ENCODE measurements at regions not wholly inside any gene's neighbourhood (a gene's known extent, or its start where the extent isn't known, plus 50 kb on each side); places are given as distances from the start of the nearest gene placed in this dataset.

DNA sequence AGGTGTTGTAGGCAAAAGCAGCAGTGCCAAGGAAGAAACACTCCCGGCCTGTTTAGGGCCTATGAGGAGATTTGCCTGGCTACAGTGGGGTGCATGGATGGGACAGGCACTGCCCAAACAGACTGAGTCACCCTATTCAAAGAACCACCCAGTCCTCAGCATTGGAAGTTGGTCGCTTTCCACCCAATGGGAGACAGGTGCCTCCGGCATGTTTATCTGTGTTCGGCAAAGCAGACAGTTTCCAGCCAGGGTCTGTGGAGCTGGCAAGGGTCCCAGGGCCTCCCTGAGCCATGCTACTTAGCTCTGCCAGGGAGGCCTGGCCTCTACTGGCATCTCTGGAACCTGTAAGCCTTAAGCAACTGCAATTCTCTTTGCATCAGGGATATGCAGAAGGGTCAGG lies 165.1 kb upstream of the ATP6AP2 start:
- Histone ChIP-seq H3K27ac (no peak overlapping the region), H3K9me3 (no peaks in the 10 kb centered on the region), H3K27me3 (no peaks in the 10 kb centered on the region), H3K36me3 (no peaks in the 10 kb centered on the region), H3K4me3 (no peak overlapping the region), H3K4me1 (no peaks in the 10 kb centered on the region)
- intact Hi-C loops (cut with DNase I; ENCODE audit: low total_unique reads): no loop called here
- DNase-seq: no peak
- TF ChIP-seq POLR2A (IDR thresholded peaks at IDR 0.05): no peak
- TF ChIP-seq, protein P1, sequence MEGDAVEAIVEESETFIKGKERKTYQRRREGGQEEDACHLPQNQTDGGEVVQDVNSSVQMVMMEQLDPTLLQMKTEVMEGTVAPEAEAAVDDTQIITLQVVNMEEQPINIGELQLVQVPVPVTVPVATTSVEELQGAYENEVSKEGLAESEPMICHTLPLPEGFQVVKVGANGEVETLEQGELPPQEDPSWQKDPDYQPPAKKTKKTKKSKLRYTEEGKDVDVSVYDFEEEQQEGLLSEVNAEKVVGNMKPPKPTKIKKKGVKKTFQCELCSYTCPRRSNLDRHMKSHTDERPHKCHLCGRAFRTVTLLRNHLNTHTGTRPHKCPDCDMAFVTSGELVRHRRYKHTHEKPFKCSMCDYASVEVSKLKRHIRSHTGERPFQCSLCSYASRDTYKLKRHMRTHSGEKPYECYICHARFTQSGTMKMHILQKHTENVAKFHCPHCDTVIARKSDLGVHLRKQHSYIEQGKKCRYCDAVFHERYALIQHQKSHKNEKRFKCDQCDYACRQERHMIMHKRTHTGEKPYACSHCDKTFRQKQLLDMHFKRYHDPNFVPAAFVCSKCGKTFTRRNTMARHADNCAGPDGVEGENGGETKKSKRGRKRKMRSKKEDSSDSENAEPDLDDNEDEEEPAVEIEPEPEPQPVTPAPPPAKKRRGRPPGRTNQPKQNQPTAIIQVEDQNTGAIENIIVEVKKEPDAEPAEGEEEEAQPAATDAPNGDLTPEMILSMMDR (IDR thresholded peaks at IDR 0.05): no peak

DNA sequence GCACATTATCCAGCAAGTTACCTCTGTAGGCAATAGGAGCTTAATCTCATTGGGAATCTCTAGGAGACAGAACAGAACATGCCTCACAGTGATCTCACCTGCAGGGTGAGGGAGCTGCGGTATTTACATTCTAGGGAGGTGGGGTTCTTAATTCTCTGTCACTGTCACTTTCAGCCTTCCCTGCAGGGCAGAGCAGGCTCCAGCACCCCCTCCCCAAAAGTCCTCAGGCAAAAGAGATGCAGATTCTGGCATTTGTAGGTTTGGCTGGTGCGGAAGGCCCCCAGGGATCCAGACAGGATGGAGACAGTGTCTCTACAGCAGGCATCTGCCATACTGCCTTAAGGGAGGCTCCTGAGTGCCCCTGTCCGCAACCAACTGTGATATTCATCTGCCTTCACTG lies 166.4 kb upstream of the ATP6AP2 start:
- Histone ChIP-seq H3K4me3 (no peak overlapping the region), H3K27ac (no peak overlapping the region), H3K36me3 (no peaks in the 10 kb centered on the region), H3K4me1 (no peaks in the 10 kb centered on the region), H3K9me3 (no peaks in the 10 kb centered on the region), H3K27me3 (no peaks in the 10 kb centered on the region)
- intact Hi-C loops (cut with DNase I; ENCODE audit: low total_unique reads): no loop called here
- DNase-seq: no peak
- TF ChIP-seq, protein P1 (IDR thresholded peaks at IDR 0.05): no peak
- no peak for TF ChIP-seq POLR2A (IDR thresholded peaks at IDR 0.05)

DNA sequence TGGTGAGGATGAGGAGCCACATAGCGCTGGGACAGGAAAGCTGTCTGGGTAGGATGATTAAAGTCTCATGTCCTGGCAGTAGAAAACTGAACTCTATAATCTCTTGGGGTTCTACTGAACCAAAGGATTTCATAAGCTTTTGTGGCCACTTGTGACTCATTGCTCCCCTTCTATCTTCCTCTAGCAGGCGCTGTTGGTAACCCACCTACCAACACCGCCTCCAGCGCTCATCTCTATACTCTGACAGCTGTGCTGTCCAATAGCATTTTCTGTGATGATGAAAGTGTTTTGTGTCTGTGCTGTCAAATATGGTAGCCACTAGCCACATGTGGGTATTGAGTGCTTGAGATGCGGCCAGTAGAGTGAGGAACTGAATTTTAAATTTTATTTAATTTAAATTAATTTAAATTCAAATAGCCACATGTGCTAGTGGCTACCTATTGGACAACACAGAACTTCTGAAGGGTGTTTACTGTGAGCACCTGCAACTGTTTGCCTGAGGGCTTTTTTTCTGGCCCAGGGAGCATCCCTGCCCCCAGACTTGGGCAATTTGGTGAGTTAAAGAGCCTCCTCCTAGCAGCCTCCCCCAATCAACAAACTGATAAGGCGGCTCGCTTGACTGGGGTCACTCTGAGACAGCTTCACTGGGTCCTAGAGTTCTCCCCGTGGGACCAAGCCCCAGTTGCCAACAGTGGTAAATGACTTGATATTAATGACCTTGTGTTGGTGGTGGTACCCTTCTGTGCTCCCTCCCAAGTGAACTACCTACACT lies 169.2 kb upstream of the ATP6AP2 start:
- DNase-seq: no peak
- no peaks in the 10 kb centered on the region for H3K36me3 ChIP-seq
- no peaks in the 10 kb centered on the region for H3K27me3 ChIP-seq
- H3K4me1 ChIP-seq: no peaks in the 10 kb centered on the region
- H3K9me3 ChIP-seq: no peaks in the 10 kb centered on the region
- intact Hi-C loops (cut with DNase I; ENCODE audit: low total_unique reads): no loop called here
- TF ChIP-seq POLR2A (IDR thresholded peaks at IDR 0.05): no peak
- TF ChIP-seq, protein P1 (IDR thresholded peaks at IDR 0.05): no peak
- H3K27ac ChIP-seq: no peak overlapping the region
- no peak overlapping the region for H3K4me3 ChIP-seq

DNA sequence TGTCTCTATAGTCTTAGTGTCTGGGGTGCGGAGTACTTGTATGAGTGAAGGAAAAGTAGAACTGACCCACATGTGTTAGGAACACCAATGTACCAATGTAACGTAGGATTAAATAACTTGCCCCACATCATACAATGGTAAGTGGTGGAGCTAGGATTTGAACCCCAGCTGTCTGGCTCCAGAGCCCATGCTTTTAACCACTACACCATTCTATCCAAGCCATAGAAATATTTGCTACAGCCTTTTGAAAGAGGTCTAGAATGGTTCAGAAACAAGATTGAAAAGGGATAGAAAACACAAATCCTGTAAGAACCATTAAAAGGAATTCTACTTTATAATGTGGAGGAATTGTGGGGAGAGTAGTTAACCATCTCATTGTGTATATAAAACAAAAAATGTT lies 169.9 kb upstream of the ATP6AP2 start:
- no peak for DNase-seq
- no peaks in the 10 kb centered on the region for H3K36me3 ChIP-seq
- no peak overlapping the region for H3K27ac ChIP-seq
- H3K4me1 ChIP-seq: no peaks in the 10 kb centered on the region
- no peak overlapping the region for H3K4me3 ChIP-seq
- H3K9me3 ChIP-seq: no peaks in the 10 kb centered on the region
- intact Hi-C loops (cut with DNase I; ENCODE audit: low total_unique reads): no loop called here
- TF ChIP-seq, protein P1 (IDR thresholded peaks at IDR 0.05): no peak
- no peak for TF ChIP-seq POLR2A (IDR thresholded peaks at IDR 0.05)
- no peaks in the 10 kb centered on the region for H3K27me3 ChIP-seq

DNA sequence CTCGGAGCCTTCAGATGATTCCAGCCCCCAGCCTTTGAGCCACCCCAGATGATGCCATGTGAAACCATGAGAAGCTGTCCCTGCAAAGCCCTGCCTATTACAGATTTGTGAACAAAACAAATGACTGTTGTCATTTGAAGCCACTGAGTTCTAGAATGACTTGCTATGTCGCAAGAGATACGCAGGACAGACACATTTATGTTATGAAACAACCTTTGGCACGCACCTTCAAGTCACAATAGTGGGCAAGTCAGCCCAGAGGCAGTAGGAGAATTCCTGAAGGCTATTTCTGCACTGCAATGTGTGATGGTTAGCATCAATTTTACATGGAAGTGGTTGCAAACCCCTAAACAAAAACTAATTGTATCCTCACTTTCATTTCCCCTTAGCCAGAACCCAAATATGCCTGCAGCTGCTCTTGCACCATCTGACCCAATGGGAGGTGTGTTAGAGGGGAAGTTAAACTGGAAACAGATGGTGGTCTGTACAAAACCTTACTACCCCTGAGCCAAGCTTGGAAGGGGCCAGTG lies 174.4 kb upstream of the ATP6AP2 start:
- H3K36me3 ChIP-seq: no peaks in the 10 kb centered on the region
- intact Hi-C loops (cut with DNase I; ENCODE audit: low total_unique reads): no loop called here
- H3K4me1 ChIP-seq: no peaks in the 10 kb centered on the region
- H3K27me3 ChIP-seq: no peaks in the 10 kb centered on the region
- TF ChIP-seq POLR2A (IDR thresholded peaks at IDR 0.05): no peak
- TF ChIP-seq, protein P1 (IDR thresholded peaks at IDR 0.05): no peak
- no peak overlapping the region for H3K4me3 ChIP-seq
- no peak for DNase-seq
- no peak overlapping the region for H3K27ac ChIP-seq
- H3K9me3 ChIP-seq: no peaks in the 10 kb centered on the region

Data from uterus (tissue), 3 donors.